ENCODE measurements at regions not wholly inside any gene's neighbourhood (a gene's known extent, or its start where the extent isn't known, plus 50 kb on each side); places are given as distances from the start of the nearest gene placed in this dataset.

GRCh38 chr12:42935090-42935489, 345.5 kb upstream of the PRICKLE1 start:
- Histone ChIP-seq H4K20me1 (ENCODE audit: insufficient read depth) (no peaks in the 10 kb centered on the region), H2AFZ (ENCODE audit: low read depth, low read length) (no peak overlapping the region), H3K9ac (ENCODE audit: low read length) (no peak overlapping the region), H3K27me3 (ENCODE audit: insufficient read depth, low read depth, low read length) (no peaks in the 10 kb centered on the region), H3K27ac (ENCODE audit: low read length) (no peak overlapping the region), H3K4me2 (ENCODE audit: low read length) (no peak overlapping the region), H3K9me3 (ENCODE audit: low read length) (no peaks in the 10 kb centered on the region), H3K9me2 (ENCODE audit: insufficient read depth, low read length) (no peaks in the 10 kb centered on the region), H3K79me2 (replicated peaks; ENCODE audit: insufficient read depth, low read length) (no peaks in the 10 kb centered on the region), H3K4me3 (ENCODE audit: low read length) (no peak overlapping the region), H3F3A (ENCODE audit: insufficient read depth, low read length, poor library complexity, severe bottlenecking) (no peaks in the 10 kb centered on the region), H3K36me3 (ENCODE audit: insufficient read depth, low read length) (no peaks in the 10 kb centered on the region)
- TF ChIP-seq SMC3 (conservative IDR thresholded peaks at IDR 0.05; ENCODE audit: poor library complexity) (no peak), TAF1 (IDR thresholded peaks at IDR 0.05; ENCODE audit: low read depth) (no peak), RAD21 (conservative IDR thresholded peaks at IDR 0.05) (no peak), EZH2 (IDR thresholded peaks at IDR 0.05; ENCODE audit: borderline replicate concordance, insufficient read depth, low read length, poor library complexity, severe bottlenecking) (no peak), MXI1 (conservative IDR thresholded peaks at IDR 0.05; ENCODE audit: poor library complexity, severe bottlenecking) (no peak), REST (IDR thresholded peaks at IDR 0.05; ENCODE audit: borderline replicate concordance) (no peak), POLR2AphosphoS5 (IDR thresholded peaks at IDR 0.05) (no peak), CTCF (IDR thresholded peaks at IDR 0.05; ENCODE audit: poor library complexity, severe bottlenecking) (no peak), EP300 (conservative IDR thresholded peaks at IDR 0.05; ENCODE audit: poor library complexity, severe bottlenecking) (no peak)

- Histone ChIP-seq H4K20me1 (ENCODE audit: insufficient read depth) (no peaks in the 10 kb centered on the region), H3K79me2 (replicated peaks; ENCODE audit: insufficient read depth, low read length) (no peaks in the 10 kb centered on the region), H3K27me3 (ENCODE audit: insufficient read depth, low read depth, low read length) (no peaks in the 10 kb centered on the region), H3K9me2 (ENCODE audit: insufficient read depth, low read length) (no peaks in the 10 kb centered on the region), H3K27ac (ENCODE audit: low read length) (no peak overlapping the region), H3F3A (ENCODE audit: insufficient read depth, low read length, poor library complexity, severe bottlenecking) (no peaks in the 10 kb centered on the region), H3K4me3 (ENCODE audit: low read length) (no peak overlapping the region), H3K9ac (ENCODE audit: low read length) (no peak overlapping the region), H3K4me2 (ENCODE audit: low read length) (no peak overlapping the region), H3K36me3 (ENCODE audit: insufficient read depth, low read length) (no peaks in the 10 kb centered on the region), H3K9me3 (ENCODE audit: low read length) (no peaks in the 10 kb centered on the region), H2AFZ (ENCODE audit: low read depth, low read length) (no peak overlapping the region)
- TF ChIP-seq RAD21 (conservative IDR thresholded peaks at IDR 0.05) (no peak), MXI1 (conservative IDR thresholded peaks at IDR 0.05; ENCODE audit: poor library complexity, severe bottlenecking) (no peak), CTCF (IDR thresholded peaks at IDR 0.05; ENCODE audit: poor library complexity, severe bottlenecking) (no peak), SMC3 (conservative IDR thresholded peaks at IDR 0.05; ENCODE audit: poor library complexity) (no peak), EP300 (conservative IDR thresholded peaks at IDR 0.05; ENCODE audit: poor library complexity, severe bottlenecking) (no peak), REST (IDR thresholded peaks at IDR 0.05; ENCODE audit: borderline replicate concordance) (no peak), POLR2AphosphoS5 (IDR thresholded peaks at IDR 0.05) (no peak), TAF1 (IDR thresholded peaks at IDR 0.05; ENCODE audit: low read depth) (no peak), EZH2 (IDR thresholded peaks at IDR 0.05; ENCODE audit: borderline replicate concordance, insufficient read depth, low read length, poor library complexity, severe bottlenecking) (no peak)
Measured at GRCh38 chr12:42933461-42934081, 344.0 kb upstream of the PRICKLE1 start.
